GF-D8 (cell line): ENCODE measurements at regions not wholly inside any gene's neighbourhood (a gene's known extent, or its start where the extent isn't known, plus 50 kb on each side); places are given as distances from the start of the nearest gene placed in this dataset.

Experiments
- DNase-seq: peaks from one replicate; lab custom pipeline; 2025; lab: John Stamatoyannopoulos, UW

DNA sequence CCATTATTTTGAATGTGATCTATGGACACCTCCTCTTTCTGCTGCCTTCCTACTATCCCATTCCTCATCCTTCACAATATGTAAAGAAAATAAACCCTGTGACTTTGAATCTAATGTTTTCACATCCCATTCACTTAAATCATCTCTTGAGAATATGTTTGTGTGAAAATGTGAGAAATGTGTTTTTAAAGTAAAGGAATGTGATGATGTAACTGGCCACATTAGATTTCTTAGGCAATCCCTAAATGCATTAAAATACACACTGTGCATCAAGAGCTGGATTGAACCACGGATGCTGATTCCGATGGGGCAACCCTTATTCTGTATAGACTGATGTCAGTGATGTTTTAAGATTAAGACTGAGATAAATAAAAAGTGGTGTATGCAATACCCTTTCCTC is 558.9 kb upstream of the TENM3 start:
- no peak for DNase-seq

DNA sequence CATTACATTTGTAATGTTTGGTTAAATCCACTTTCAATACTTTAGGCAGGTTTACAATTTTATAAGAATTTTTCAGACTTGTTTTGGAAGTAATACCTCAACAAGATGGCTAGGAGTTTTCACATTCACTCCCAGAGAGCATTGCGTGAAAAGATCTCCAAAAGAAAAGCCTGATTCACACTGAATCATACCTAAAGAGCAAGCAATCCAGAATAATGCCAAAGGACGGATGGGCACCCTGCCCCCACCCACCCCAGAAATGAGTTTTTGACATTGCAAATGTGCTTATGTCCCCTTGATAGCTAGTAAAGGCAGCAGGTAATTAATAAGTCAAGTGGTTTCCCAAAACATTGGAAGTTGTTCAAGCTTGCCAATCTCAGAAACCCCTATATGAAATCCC is 557.7 kb upstream of the TENM3 start:
- DNase-seq, result no peak

DNA sequence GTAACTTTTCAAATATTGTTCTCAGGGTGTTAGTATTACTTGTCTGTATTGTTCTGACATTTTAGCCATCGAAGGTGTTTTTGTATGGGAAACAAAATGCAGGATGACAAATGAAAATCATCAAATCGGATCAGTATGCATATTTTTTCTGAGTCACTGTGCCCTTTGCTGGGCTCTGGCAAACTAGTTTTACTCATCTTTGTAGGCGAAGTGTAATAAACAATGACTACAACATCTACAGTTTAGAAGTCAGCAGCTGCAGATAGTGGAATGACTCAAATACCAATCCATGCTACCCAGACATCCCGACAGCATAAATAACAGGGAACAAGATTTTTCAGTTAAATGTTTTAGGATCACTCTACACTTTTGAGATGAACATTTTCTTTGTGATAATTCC is 557.3 kb upstream of the TENM3 start:
- no peak for DNase-seq

DNA sequence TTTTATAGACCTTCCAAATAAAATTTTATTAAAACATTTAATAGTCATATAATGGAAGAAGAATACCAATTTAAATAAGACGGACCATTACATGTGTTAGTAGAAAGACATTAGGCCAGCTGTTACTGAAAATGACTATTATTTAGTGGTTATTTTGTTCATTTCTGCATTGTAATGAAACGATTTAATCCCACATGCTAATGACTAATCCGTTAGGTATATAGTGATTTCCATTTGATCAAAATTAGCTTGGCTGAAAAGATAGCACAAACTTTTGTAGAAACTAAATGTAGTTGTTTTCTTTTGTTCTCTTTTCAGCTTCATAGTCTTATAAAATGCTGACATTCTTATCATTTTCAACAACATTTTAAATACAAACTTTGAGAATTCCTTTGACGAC is 556.1 kb upstream of the TENM3 start:
- DNase-seq, result no peak

DNA sequence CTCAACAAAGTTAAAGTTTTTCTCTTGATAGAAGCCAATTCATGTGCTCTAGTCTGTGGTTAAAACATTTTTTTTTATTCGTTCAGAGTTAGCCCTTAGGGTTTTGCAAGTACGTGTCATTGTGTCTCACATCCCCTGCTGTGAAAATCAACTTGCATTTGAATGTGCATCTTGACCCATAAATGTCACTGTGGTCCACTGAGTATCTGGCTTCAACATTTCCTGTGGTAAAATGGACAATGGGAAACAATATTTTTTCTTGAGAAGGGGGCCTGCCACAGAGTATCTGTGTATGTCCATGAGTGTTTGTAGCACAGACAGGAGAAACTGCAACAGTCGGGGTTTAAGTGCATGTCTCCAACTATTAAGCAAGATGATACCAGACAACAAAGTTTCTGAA is 554.8 kb upstream of the TENM3 start:
- no peak for DNase-seq

DNA sequence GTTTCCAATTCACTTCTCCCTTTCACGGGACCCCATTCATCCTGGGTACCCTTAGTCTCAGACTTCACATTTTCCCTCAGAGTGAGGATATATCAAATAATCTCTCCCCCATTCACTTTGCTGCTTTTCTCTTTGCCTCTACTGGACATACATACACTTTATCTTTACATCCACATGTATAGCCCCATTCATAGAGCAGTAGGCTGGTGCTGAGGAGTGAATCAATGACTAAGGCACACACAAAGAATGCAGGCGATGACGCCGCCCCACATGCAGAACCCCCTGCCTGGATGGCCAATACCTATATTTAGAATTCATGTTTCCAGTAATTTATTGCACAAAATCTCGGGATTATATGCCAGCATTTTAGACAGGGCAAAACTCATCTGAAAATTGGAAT is 554.3 kb upstream of the TENM3 start:
- DNase-seq, result no peak

DNA sequence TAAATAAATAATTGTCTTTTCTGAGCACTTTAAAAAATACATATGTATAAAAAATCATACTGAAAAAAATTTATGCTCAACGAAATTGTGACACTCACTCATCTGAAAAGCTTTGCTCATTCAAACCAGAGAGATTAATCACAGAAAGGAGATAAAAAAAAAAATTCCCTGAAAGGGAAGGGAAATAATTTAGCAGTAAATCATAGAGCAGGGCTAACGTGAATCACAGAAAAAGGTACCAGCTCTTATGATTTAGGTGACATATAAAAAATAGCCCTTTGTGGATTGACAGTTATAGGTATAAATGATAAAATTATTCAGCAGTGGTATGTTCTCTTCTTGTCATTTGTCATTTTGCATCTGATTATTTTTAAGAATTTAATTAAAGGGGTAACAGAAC is 552.7 kb upstream of the TENM3 start:
- DNase-seq, result no peak

DNA sequence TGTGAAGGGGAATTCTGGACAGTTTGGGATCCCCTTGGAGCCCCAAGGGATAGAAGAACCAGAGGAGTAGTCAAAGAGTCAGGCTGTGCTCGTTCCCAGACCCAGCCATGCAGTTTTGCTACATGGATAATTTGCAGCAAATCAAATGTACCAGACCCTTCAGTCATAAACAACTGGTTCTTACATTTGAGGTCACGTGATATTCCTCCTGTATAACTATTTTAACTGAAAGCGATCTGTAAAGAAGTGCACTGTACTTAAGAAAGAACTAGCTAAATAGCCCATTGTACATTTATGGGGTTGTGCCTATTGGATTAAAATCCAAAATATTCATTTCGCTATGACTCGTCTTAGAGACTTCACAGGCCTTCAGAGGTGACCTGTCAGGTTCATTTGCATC is 550.2 kb upstream of the TENM3 start:
- DNase-seq, result no peak

DNA sequence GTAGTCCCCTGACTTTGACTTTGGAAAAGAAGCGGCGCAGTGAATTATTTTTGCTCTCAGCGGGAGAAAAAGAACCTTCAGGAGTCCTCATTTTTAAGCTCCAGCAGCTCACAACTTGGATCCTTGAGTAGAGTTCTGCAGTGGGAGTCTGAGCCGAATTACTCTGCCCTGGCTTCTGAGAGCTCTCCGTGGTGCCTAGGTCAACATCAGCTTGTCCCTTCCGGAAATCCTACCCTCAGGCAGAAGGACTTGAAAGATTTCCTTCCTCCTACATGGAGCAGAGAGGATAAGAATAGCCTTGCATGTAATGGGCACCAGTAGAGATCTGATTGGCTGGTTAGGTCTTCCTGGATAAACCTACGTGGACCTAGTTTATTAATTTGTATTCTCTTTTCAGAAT is 549.7 kb upstream of the TENM3 start:
- no peak for DNase-seq

DNA sequence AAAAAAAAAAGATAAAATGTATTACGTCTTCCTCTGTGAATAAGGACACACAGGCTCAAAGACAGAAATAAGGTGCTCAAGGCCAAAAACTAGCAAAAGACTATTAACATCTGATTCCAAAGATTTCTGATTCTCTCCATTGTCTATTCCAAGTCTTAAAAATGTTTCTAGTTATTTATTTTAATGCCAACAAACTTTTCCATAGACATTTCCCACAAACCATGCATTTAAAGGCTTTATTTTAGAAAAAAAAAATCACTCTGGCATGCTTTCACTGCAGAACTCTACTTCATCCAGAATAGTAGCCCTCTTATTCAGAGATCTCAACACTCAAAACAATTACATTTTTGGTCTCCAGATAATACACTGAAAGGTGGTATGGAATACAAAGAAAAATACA is 545.0 kb upstream of the TENM3 start:
- no peak for DNase-seq

DNA sequence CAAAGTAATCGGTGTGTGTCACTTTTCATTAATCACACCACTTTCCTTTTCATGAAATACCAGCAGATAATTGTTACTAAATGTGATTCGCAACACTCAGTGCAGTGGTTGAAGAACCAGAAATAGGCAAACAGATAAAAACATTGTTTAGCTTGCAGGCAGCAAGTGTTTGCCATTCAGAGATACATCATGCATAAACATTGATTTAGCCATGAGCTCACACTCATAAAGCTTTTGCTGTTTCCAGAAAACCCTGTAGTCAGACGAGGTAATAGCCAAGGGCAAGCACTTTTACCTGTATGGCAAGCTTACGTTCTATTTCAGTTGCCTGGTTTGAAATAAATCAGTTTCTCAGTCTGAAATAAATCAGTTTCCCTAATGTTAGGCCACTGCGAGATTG is 542.0 kb upstream of the TENM3 start:
- no peak for DNase-seq

DNA sequence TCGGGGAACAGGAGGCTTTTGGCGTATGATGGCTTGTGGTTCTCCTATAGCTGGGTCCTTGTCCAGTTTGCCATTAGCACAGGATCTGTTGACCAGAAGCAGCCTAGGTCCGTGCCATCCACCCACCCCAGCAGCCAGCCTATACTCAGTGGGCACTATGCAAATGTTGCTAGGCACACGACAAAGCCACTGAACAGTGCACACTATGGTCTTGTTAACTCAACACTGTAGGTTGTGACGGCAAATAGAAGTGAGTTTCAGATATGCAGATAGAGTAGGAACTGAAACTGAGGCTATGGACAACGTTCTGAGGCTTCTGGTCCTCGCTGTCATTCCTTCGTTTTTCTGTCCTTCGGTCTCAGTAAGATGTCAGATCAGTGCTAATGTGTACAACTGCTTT is 541.3 kb upstream of the TENM3 start:
- no peak for DNase-seq

DNA sequence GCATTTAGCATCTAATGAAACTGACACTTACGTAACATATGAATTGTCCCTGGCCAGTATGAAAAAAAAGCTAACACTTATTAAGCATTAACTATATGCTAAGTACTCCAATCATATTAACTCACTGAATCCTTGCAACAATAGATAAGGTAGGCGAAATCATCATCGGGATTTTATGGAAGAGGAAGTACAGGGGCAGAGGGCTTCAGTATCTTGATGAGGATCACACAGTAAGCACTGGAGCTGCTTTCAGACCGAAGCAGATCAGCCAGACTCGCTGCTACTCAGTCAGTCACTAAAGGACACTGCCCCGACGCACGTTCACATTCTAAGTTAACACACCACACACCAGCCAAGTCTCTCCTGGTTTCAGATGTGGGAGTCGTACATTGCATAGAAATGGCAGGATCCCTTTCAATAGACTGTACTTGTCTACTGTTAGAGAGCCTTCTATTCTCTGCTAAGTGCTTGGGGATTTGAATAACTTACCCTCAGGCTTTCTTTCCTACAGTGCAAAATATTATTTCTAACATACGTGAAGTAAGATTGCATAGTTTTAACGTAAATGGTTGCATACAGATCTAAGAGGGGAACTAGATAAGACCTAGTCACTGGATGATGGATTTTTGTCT is 540.2 kb upstream of the TENM3 start:
- no peak for DNase-seq

DNA sequence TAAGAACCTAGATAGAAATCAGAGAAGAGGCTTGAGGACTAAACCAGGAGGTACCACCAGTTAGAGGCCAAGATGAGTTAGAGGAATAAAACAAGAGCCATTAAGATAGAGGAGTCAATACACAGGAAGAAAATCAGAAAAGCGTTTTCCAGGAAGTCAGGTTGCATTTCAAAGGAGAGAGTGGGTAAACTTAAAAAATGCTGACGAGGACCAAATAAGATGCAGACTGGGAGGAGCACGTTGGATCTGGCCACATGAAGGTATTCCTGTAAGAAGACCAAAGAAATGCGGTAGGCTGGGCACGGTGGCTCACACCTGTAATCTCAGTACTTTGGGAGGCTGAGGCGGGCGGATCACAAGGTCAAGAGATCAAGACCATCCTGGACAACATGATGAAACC is 533.1 kb upstream of the TENM3 start:
- no peak for DNase-seq

DNA sequence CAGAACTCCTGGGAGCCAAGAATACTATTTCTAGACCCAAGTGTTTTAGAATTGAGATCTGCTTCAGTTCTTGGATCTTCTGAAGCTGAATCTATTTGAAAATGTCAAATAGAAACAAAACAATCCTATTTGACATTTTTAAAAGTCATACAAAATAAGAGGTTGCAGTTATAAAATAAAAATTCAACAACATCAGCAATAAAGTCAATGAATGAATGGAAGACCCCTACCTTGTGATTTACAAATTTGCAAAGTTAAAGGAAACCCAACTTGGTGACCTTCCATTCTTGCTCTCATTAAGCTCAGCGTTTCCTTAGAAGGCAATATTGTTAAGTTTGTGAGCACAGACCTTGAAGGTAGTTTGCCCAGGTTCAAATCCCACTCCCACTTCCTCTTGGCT is 531.8 kb upstream of the TENM3 start:
- no peak for DNase-seq

DNA sequence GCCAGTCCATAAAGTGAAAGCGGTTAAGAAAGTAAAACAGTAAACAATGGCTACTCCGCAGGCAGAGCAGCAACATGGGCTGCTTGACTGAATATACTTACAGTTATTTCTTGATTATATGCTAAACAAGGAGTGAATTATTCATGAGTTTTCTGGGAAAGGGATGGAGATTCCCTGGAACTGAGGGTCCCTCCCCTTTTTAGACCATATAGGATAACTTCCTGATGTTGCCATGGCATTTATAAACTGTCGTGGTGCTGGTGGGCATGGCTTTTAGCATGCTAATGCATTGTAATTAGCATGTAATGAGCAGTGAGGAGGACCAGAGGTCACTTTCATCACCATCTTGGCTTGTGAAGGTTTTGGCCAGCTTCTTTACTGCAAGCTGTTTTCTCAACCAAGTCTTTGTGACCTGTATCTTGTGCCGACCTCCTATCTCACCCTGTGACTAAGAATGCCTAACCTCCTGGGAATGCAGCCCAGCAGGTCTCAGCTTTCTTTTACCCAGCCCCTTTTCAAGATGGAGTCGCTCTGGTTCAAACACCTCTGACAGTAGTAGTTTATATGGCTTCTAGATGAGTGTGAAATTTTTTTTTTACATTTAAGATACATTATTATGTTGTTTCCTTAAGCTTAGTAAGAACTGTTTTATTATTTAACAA is 514.8 kb upstream of the TENM3 start:
- no peak for DNase-seq

DNA sequence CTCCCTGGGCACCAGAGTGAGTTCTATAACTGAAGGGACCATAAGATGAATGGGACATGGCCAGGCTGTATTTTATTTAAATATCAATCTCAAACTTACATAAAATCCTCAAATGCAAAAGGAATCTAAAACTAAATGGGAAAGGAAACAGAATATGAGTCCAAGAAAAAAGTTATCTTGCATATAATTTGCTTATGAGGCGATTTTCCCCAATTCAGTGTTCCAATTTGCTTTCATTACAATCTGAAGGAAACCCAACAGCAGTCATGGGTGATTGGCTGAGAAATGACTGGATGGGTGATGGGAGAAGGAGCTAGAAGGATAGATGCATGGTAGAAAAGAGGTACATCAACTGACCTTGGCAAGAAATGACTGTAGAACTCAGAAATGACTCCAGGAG is 511.3 kb upstream of the TENM3 start:
- no peak for DNase-seq

DNA sequence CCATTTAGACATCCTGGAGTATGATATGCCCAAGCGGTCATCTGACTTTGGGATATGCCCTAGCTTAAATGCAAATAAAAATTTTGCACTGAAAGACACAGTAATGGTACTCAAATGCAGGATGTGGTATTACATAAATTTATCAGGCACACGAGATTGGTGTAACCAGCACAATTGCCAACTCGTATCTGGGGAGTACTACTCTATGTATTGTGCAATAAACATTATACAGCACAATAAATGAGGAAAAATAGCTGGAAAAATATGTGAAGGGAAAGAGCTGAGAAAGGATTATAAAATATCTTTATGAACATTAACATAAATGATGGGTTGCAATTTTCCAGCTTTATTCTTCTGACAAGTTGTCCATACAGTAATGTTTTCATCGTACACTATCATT is 505.5 kb upstream of the TENM3 start:
- no peak for DNase-seq

DNA sequence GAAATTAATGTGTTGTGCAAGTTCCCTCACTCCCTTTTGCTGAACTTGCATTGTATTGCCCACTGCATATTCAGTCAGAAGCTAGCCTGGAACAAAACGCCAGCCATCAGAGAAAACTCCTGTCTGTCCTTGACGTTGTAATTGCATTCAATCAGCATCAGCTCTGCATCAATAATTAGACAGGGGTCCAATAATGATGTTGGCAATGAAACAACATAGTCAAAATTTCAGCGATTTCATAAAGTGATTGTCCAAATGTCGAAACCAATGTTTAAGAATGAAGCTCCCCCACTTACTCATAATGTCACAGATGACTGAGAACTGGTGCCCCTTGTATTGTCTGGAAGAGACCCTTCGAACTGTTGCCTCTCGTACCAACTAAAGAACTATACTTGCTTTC is 504.2 kb upstream of the TENM3 start:
- DNase-seq, result no peak

DNA sequence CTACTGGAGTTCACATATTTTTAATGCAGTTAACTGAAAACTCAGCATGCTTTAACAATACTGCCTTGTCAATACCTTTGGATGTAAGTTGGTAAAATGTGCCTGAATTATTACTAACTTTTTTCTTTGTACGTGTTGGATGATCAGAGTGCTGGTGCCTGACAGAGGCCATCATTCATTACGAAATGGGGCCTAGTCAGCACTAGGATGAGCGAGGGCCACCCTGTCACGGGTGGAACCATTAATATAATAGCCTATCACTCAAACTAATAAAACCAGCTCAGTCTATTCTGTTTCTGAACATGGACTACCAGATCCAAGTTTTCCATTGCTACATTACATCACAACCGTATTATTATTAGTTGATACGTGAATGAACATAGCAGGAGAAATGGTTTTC is 501.7 kb upstream of the TENM3 start:
- no peak for DNase-seq

DNA sequence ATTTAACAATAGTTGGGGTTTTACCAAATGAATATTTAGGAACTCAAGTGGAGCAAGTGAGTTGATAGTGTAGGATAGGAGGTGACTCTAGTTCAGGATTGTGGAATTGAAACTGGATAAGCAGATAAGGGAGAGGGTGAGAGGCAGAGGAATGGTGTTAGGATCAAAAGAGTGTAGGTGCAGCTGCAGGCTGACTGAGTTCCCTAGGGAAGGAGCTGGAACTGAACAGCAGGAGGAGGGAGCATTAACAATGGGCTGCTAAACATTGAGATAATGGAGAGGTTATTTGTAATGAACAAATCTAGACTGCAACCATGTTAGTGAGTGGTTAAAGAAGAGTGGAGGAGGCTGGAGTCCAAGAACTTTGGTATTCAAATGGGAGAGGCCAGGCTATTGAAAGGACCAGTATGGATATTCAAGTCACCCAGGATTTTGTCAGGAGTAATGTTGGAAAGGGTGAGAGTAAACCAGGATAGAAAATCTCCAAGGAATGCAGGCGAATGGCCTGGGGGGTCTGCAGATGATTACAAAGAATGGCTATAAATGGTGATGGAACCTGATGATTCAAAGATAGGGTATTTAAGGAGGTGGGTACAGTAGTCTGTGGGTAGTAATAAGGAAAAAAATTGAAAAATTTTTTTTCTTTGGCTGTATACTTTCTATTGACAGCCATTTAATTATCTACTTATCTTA is 497.1 kb upstream of the TENM3 start:
- no peak for DNase-seq

DNA sequence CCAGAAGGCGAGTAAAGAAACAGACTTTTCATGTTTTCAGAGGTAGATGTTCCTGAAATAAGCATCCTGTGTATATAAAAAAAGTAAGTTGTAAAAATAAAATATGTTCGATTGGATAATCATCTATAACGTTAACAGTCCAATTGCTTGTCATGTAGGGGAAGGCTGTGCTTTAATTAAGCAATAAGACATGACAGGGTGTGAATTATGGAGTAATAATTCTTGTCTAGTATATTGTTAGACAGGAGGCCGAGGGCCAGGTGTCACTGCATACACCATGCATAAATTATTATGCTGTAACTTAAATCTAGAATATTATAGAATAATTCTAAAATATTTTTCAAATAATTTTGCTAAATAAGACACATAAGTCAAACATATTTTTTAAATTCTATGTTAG is 494.6 kb upstream of the TENM3 start:
- DNase-seq, result no peak

DNA sequence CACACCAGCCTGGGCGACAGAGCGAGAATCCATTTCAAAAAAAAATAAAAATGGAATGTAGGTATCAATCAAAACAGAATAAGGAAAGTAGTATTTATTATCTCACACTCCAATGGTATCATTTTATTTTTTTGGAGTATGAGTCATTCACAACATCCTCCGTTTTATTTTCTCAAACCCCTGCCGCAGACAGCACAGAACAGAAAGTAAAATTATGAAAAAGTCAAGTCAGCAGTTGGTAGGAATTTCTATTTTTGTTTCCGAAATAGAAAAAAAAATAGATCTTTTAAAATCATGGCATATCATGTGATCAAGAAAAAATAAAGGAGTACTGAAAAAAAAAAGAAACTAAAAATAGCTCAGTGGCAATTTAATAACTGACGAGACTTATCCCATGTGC is 490.7 kb upstream of the TENM3 start:
- no peak for DNase-seq

DNA sequence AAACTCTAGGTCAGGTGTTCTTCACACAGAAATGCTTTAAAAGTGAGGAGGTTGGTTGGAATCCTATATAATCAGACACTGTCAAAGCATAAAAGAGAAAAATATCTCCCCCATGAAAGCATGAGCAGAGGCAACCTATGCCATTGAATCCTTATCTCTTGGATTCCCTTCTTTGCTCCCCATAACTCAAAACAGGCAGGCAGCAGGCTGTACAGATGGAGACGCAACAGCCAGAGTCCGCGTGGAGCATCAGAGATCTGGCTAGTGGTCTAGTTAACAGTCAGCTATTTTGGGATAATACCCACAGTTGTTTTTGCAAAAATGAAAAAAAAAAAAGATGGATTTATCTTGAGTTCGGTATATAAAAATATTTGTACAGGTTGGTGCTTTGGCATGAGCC is 490.0 kb upstream of the TENM3 start:
- DNase-seq, result no peak
